H9 (cell line): ENCODE measurements at regions not wholly inside any gene's neighbourhood (a gene's known extent, or its start where the extent isn't known, plus 50 kb on each side); places are given as distances from the start of the nearest gene placed in this dataset.

Source experiments
- DNase-seq: peaks from one replicate; pipeline ENCODE4 v3.0.0-alpha.2; 2017
- H2AFZ ChIP-seq: one replicate; pipeline ENCODE4 v1.6.1; 2013; ENCODE audit warnings: mild to moderate bottlenecking, low read length, control low read depth, moderate library complexity
- H2AK5ac ChIP-seq: 2 replicates; pipeline ENCODE4 v1.6.1; 2013; ENCODE audit warnings: low read length, control low read depth, mixed read lengths; ENCODE audit not compliant: insufficient read length
- H2BK120ac ChIP-seq: one replicate; pipeline ENCODE4 v1.6.1; 2013; ENCODE audit warnings: low read depth, mild to moderate bottlenecking, low read length, control low read depth, inconsistent platforms; ENCODE audit not compliant: poor library complexity, severe bottlenecking
- H2BK12ac ChIP-seq: 2 replicates; pipeline ENCODE4 v1.6.1; 2013; ENCODE audit warnings: low read length, control low read depth, mixed read lengths, low read depth; ENCODE audit not compliant: insufficient read length
- H2BK15ac ChIP-seq: 2 replicates; pipeline ENCODE4 v1.6.1; 2013; ENCODE audit warnings: low read depth, low read length, control low read depth
- H2BK20ac ChIP-seq: one replicate; pipeline ENCODE4 v1.6.1; 2013; ENCODE audit warnings: low read depth, mild to moderate bottlenecking, low read length, control low read depth, inconsistent platforms; ENCODE audit not compliant: poor library complexity, severe bottlenecking
- H2BK5ac ChIP-seq: 2 replicates; pipeline ENCODE4 v1.6.1; 2013; ENCODE audit warnings: low read length, control low read depth, mixed read lengths; ENCODE audit not compliant: insufficient read length
- H3K14ac ChIP-seq: 2 replicates; pipeline ENCODE4 v1.6.1; 2013; ENCODE audit warnings: low read length, control low read depth; ENCODE audit not compliant: insufficient read depth
- H3K18ac ChIP-seq: 2 replicates; pipeline ENCODE4 v1.6.1; 2013; ENCODE audit warnings: low read depth, mild to moderate bottlenecking, mixed read lengths, low read length, control low read depth; ENCODE audit not compliant: insufficient read length
- H3K23ac ChIP-seq: 2 replicates; pipeline ENCODE4 v1.6.1; 2013; ENCODE audit warnings: low read length, control low read depth, mixed read lengths, low read depth; ENCODE audit not compliant: insufficient read length
- H3K23me2 ChIP-seq: 2 replicates; pipeline ENCODE4 v1.6.1; 2013; ENCODE audit warnings: low read depth, mild to moderate bottlenecking, mixed read lengths, low read length, control low read depth; ENCODE audit not compliant: insufficient read length, poor library complexity, severe bottlenecking
- H3K27ac ChIP-seq: 2 replicates; pipeline ENCODE4 v1.5.1; 2013; ENCODE audit warnings: low read length, control low read depth, mixed read lengths, low read depth; ENCODE audit not compliant: insufficient read length
- H3K27me3 ChIP-seq: 2 replicates; pipeline ENCODE4 v1.6.1; 2013; ENCODE audit warnings: low read length, control low read depth, inconsistent platforms; ENCODE audit not compliant: insufficient read depth
- H3K4ac ChIP-seq: 2 replicates; pipeline ENCODE4 v1.6.1; 2013; ENCODE audit warnings: low read depth, mild to moderate bottlenecking, control low read depth, inconsistent platforms, low read length, moderate library complexity
- H3K4me1 ChIP-seq: 2 replicates; pipeline ENCODE4 v1.6.1; 2013; ENCODE audit warnings: low read length, control low read depth, inconsistent platforms; ENCODE audit not compliant: insufficient read depth
- H3K4me2 ChIP-seq: 2 replicates; pipeline ENCODE4 v1.6.1; 2013; ENCODE audit warnings: low read length, control low read depth, mixed read lengths; ENCODE audit not compliant: insufficient read length, insufficient read depth
- H3K56ac ChIP-seq: 2 replicates; pipeline ENCODE4 v1.6.1; 2013; ENCODE audit warnings: low read depth, mild to moderate bottlenecking, mixed read lengths, low read length, control low read depth; ENCODE audit not compliant: insufficient read length
- H3K79me1 ChIP-seq: 2 replicates; pipeline ENCODE4 v1.6.1; 2013; ENCODE audit warnings: low read depth, mild to moderate bottlenecking, moderate library complexity, low read length, control low read depth, inconsistent platforms; ENCODE audit not compliant: insufficient read depth, poor library complexity, severe bottlenecking
- H3K79me2 ChIP-seq: 2 replicates; pipeline ENCODE4 v1.6.1; 2013; ENCODE audit warnings: low read length, control low read depth, inconsistent platforms; ENCODE audit not compliant: insufficient read depth
- H3K9ac ChIP-seq: 2 replicates; pipeline ENCODE4 v1.6.1; 2013; ENCODE audit warnings: low read length, control low read depth, mixed read lengths; ENCODE audit not compliant: insufficient read length; ENCODE audit errors: extremely low read depth
- H3K9me3 ChIP-seq: one replicate; pipeline ENCODE4 v1.6.1; 2013; ENCODE audit warnings: low read depth, low read length, inconsistent platforms; ENCODE audit not compliant: control insufficient read depth
- H3T11ph ChIP-seq: one replicate; pipeline ENCODE4 v1.6.1; 2013; ENCODE audit warnings: mild to moderate bottlenecking, low read length, control low read depth, inconsistent platforms
- H4K20me1 ChIP-seq: one replicate; pipeline ENCODE4 v1.6.1; 2013; ENCODE audit not compliant: control insufficient read depth, insufficient read length, insufficient read depth
- H4K5ac ChIP-seq: 2 replicates; pipeline ENCODE4 v1.6.1; 2013; ENCODE audit warnings: low read depth, mild to moderate bottlenecking, mixed read lengths, low read length, control low read depth; ENCODE audit not compliant: insufficient read length
- H4K8ac ChIP-seq: replicated peaks from 2 replicates; pipeline ENCODE4 v1.6.1; 2013; ENCODE audit warnings: low read length, control low read depth, mixed read lengths, low read depth; ENCODE audit not compliant: insufficient read length
- H4K91ac ChIP-seq: 2 replicates; pipeline ENCODE4 v1.6.1; 2013; ENCODE audit warnings: low read depth, mild to moderate bottlenecking, moderate library complexity, mixed read lengths, low read length, control low read depth; ENCODE audit not compliant: insufficient read length
- H3K27ac Mint-ChIP-seq, 3 experiments: 2 replicates in 2 of 3; 3 replicates in 1 of 3; pipeline ENCODE4 v1.8.0; 2020 to 2021; ENCODE audit warnings: mixed read lengths in 3 of 3, mild to moderate bottlenecking in 1 of 3, moderate library complexity in 1 of 3
- H3K27me3 Mint-ChIP-seq: 2 replicates; pipeline ENCODE4 v1.8.0; 2021; ENCODE audit warnings: low read depth, mild to moderate bottlenecking, moderate library complexity, mixed read lengths
- H3K36me3 Mint-ChIP-seq, 3 experiments: 2 replicates in 2 of 3; 3 replicates in 1 of 3; pipeline ENCODE4 v1.8.0; 2020 to 2021; ENCODE audit warnings: low read depth in 3 of 3, mixed read lengths in 3 of 3; ENCODE audit not compliant: insufficient read depth in 1 of 3
- H3K4me1 Mint-ChIP-seq, 2 experiments: 2 replicates each; pipeline ENCODE4 v1.8.0; 2020; ENCODE audit warnings: mixed read lengths in 2 of 2
- H3K4me3 Mint-ChIP-seq, 2 experiments: 2 replicates in 1 of 2; 3 replicates in 1 of 2; pipeline ENCODE4 v1.8.0; 2020 to 2021; ENCODE audit warnings: mild to moderate bottlenecking in 2 of 2, mixed read lengths in 2 of 2, moderate library complexity in 1 of 2
- H3K9me3 Mint-ChIP-seq, 2 experiments: 2 replicates in 1 of 2; 3 replicates in 1 of 2; pipeline ENCODE4 v1.8.0; 2020; ENCODE audit warnings: mild to moderate bottlenecking in 2 of 2, mixed read lengths in 2 of 2, moderate library complexity in 1 of 2
- WGBS: extraction: QIAGEN DNeasy Blood & Tissue Kit; methylation state at CpG from one replicate; pipeline ENCODE4 v1.1.7; 2013; ENCODE audit warnings: missing lambda C conversion rate, low lambda C conversion rate, mixed read lengths; ENCODE audit not compliant: insufficient read length; ENCODE audit errors: extremely low coverage; 5-methylcytosine and 5-hydroxymethylcytosine counted together
- TF ChIP-seq, protein P1 (sequence below): fragments of 200-600 bp; sonication (generic); conservative IDR thresholded peaks from 3 replicates; pipeline ENCODE4 v1.8.0; 2021; ENCODE audit warnings: antibody characterized with exemption, mild to moderate bottlenecking

GRCh38 chr1:220952961-220953643, 73.9 kb downstream of the HLX start:
- H3K27me3 ChIP-seq = no peaks in the 10 kb centered on the region
- H3K4me1 Mint-ChIP-seq = no peaks in the 10 kb centered on the region
- H3K4me2 ChIP-seq = no peak overlapping the region
- H2BK15ac ChIP-seq = no peak overlapping the region
- no peak overlapping the region for H2BK120ac ChIP-seq
- no peak overlapping the region for H3K23ac ChIP-seq
- no peak overlapping the region for H2BK20ac ChIP-seq
- H3K4ac ChIP-seq = no peak overlapping the region
- H3K27ac Mint-ChIP-seq = no peak overlapping the region
- no peak overlapping the region for H3K27ac ChIP-seq
- TF ChIP-seq, protein P1, sequence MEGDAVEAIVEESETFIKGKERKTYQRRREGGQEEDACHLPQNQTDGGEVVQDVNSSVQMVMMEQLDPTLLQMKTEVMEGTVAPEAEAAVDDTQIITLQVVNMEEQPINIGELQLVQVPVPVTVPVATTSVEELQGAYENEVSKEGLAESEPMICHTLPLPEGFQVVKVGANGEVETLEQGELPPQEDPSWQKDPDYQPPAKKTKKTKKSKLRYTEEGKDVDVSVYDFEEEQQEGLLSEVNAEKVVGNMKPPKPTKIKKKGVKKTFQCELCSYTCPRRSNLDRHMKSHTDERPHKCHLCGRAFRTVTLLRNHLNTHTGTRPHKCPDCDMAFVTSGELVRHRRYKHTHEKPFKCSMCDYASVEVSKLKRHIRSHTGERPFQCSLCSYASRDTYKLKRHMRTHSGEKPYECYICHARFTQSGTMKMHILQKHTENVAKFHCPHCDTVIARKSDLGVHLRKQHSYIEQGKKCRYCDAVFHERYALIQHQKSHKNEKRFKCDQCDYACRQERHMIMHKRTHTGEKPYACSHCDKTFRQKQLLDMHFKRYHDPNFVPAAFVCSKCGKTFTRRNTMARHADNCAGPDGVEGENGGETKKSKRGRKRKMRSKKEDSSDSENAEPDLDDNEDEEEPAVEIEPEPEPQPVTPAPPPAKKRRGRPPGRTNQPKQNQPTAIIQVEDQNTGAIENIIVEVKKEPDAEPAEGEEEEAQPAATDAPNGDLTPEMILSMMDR = no peak
- H3K14ac ChIP-seq = no peak overlapping the region
- no peak overlapping the region for H2AFZ ChIP-seq
- H3K4me1 ChIP-seq = no peaks in the 10 kb centered on the region
- no peak overlapping the region for H2BK5ac ChIP-seq
- H3K9me3 ChIP-seq = no peaks in the 10 kb centered on the region
- H3K36me3 Mint-ChIP-seq = peaks cover 4 to 16% (median 5%) of the 10 kb centered on the region in 3 experiments; a peak in 6 of 7 replicates
- H3K4me3 Mint-ChIP-seq = no peak overlapping the region
- no peaks in the 10 kb centered on the region for H3K79me1 ChIP-seq
- no peaks in the 10 kb centered on the region for H3K23me2 ChIP-seq
- H3K9ac ChIP-seq = no peak overlapping the region
- no peak overlapping the region for H4K91ac ChIP-seq
- DNase-seq = no peak
- no peaks in the 10 kb centered on the region for H3K27me3 Mint-ChIP-seq
- no peak overlapping the region for H4K5ac ChIP-seq
- H3K18ac ChIP-seq = no peak overlapping the region
- no peak overlapping the region for H2AK5ac ChIP-seq
- H4K20me1 ChIP-seq = no peaks in the 10 kb centered on the region
- H3K56ac ChIP-seq = no peak overlapping the region
- no peak overlapping the region for H3T11ph ChIP-seq
- H3K79me2 ChIP-seq = no peaks in the 10 kb centered on the region
- H3K9me3 Mint-ChIP-seq = peaks cover 10 to 18% of the 10 kb centered on the region in 2 experiments
- H4K8ac ChIP-seq = no peak overlapping the region
- no peak overlapping the region for H2BK12ac ChIP-seq
- no CpG with 5 or more reads among the region's 3 CpGs for WGBS
